ENCODE measurements at regions not wholly inside any gene's neighbourhood (a gene's known extent, or its start where the extent isn't known, plus 50 kb on each side); places are given as distances from the start of the nearest gene placed in this dataset.

DNA sequence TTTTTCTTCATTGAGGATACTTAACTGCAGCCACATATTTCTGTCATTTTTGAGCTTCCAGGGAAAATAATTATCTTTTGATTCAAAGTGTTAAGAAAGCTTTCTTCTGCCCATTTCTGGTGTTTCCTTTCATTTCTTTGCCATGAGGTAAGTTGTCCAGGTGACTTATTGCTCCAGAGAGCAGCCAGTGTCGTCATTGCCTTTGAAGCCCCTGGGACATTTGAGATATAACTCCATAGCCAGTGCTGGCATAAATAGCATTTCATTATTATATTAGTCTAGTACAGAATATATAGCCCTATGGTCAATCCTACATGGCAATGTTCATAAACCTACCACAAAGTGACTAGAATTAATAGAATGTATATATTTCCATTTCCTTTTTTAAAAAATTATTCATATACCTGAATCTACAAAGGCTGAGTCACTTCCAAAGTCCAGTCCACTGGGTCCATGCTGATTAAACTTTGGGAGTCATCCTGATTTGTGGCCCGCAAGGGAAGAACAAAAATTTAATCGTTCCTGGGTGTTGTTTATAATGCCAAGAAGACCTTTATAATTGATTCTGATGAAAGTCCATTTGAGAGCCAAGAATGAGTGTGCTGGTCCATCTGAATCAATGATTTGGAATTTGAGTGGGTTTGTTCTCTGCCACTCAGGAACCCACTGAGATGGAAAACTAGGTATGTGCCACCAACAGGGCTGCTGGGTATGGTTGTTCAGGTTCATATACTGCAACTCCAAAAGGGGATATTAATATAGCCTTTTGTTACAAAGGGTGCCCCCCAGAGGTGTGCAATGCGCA is 221.8 kb upstream of the PLXNA2 start:
- no peak overlapping the region for H3K9ac ChIP-seq (ENCODE audit: insufficient read depth, low read length, poor library complexity, severe bottlenecking)
- no peaks in the 10 kb centered on the region for H3K9me3 ChIP-seq (replicated peaks in 1 of 2; ENCODE audit: control insufficient read depth in 1 of 2, insufficient read depth in 1 of 2, low read length in 2 of 2)
- Mint-ChIP-seq H3K4me1 (no peaks in the 10 kb centered on the region), H3K4me3 (no peak overlapping the region), H3K9me3 (peaks cover 0 to 2% (median 0%) of the 10 kb centered on the region in 7 donors), H3K36me3 (no peaks in the 10 kb centered on the region), H3K27ac (no peak overlapping the region), H3K27me3 (ENCODE audit: low read depth in 3 of 3) (peaks cover 0 to 2% (median 2%) of the 10 kb centered on the region in 3 donors)
- H4K20me1 ChIP-seq (ENCODE audit: insufficient read depth, low read length): no peaks in the 10 kb centered on the region
- H3K4me1 ChIP-seq (ENCODE audit: control insufficient read depth in 1 of 2, insufficient read depth in 2 of 2, low read length in 2 of 2): no peaks in the 10 kb centered on the region
- H3K4me3 ChIP-seq (replicated peaks in 1 of 3; ENCODE audit: low read depth in 2 of 3, low read length in 3 of 3): no peak overlapping the region
- H3K27me3 ChIP-seq (ENCODE audit: control insufficient read depth in 2 of 2, insufficient read depth in 2 of 2, low read length in 2 of 2): no peaks in the 10 kb centered on the region
- no peak overlapping the region for H3K27ac ChIP-seq (ENCODE audit: low read depth in 1 of 2, low read length in 2 of 2)
- no peak for DNase-seq
- no peaks in the 10 kb centered on the region for H3K79me2 ChIP-seq (ENCODE audit: insufficient read depth, low read length)
- 98% methylated on average over 3 of the region's 4 CpGs for WGBS (ENCODE audit: insufficient coverage)
- TF ChIP-seq, protein P1, sequence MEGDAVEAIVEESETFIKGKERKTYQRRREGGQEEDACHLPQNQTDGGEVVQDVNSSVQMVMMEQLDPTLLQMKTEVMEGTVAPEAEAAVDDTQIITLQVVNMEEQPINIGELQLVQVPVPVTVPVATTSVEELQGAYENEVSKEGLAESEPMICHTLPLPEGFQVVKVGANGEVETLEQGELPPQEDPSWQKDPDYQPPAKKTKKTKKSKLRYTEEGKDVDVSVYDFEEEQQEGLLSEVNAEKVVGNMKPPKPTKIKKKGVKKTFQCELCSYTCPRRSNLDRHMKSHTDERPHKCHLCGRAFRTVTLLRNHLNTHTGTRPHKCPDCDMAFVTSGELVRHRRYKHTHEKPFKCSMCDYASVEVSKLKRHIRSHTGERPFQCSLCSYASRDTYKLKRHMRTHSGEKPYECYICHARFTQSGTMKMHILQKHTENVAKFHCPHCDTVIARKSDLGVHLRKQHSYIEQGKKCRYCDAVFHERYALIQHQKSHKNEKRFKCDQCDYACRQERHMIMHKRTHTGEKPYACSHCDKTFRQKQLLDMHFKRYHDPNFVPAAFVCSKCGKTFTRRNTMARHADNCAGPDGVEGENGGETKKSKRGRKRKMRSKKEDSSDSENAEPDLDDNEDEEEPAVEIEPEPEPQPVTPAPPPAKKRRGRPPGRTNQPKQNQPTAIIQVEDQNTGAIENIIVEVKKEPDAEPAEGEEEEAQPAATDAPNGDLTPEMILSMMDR (IDR thresholded peaks at IDR 0.05): no peak
- H3K4me2 ChIP-seq (replicated peaks; ENCODE audit: extremely low read depth, low read length, poor library complexity, severe bottlenecking): no peak overlapping the region
- intact Hi-C loops (cut with micrococcal nuclease): no loop called here
- no peaks in the 10 kb centered on the region for H3K36me3 ChIP-seq (replicated peaks in 1 of 2; ENCODE audit: control insufficient read depth in 1 of 2, insufficient read depth in 2 of 2, low read length in 2 of 2)
- H2AFZ ChIP-seq (ENCODE audit: insufficient read depth, low read depth, low read length, poor library complexity, severe bottlenecking): no peak overlapping the region

DNA sequence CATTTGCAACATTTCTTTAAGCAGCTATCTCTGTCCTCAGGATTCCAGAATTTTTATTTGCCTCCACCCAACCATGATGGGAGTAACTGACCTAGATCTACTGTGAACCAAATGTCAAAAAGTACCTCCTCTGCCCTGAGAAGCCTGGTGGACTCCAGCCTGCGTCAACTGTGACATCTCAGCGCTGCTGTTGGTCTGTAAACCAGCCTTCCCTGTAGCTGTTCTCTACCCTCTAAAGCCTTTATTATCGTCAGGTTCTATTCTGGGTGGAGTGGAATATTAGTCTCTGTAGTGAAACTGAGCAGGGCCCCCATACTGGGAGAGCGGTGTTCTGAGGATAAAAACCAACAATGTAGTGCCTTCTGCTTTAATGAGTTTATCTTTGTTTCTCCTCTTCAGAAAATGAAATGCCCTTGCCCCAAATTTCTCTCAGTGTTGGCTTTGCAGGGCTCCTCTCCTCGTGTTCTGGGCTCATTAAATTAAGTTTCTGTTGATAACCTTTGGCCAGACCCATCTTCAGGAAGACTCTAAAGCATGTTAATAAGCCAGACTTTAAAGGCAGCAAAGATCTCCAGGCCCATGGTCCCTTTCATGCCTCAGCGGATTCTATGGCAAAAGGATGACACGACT is 223.1 kb upstream of the PLXNA2 start:
- Histone ChIP-seq H3K36me3 (replicated peaks in 1 of 2; ENCODE audit: control insufficient read depth in 1 of 2, insufficient read depth in 2 of 2, low read length in 2 of 2) (no peaks in the 10 kb centered on the region), H4K20me1 (ENCODE audit: insufficient read depth, low read length) (no peaks in the 10 kb centered on the region), H3K27me3 (ENCODE audit: control insufficient read depth in 2 of 2, insufficient read depth in 2 of 2, low read length in 2 of 2) (no peaks in the 10 kb centered on the region), H3K4me1 (ENCODE audit: control insufficient read depth in 1 of 2, insufficient read depth in 2 of 2, low read length in 2 of 2) (no peaks in the 10 kb centered on the region), H2AFZ (ENCODE audit: insufficient read depth, low read depth, low read length, poor library complexity, severe bottlenecking) (no peak overlapping the region), H3K4me3 (replicated peaks in 1 of 3; ENCODE audit: low read depth in 2 of 3, low read length in 3 of 3) (no peak overlapping the region), H3K4me2 (replicated peaks; ENCODE audit: extremely low read depth, low read length, poor library complexity, severe bottlenecking) (no peak overlapping the region), H3K79me2 (ENCODE audit: insufficient read depth, low read length) (no peaks in the 10 kb centered on the region), H3K27ac (ENCODE audit: low read depth in 1 of 2, low read length in 2 of 2) (no peak overlapping the region), H3K9me3 (replicated peaks in 1 of 2; ENCODE audit: control insufficient read depth in 1 of 2, insufficient read depth in 1 of 2, low read length in 2 of 2) (no peaks in the 10 kb centered on the region), H3K9ac (ENCODE audit: insufficient read depth, low read length, poor library complexity, severe bottlenecking) (no peak overlapping the region)
- H3K27me3 Mint-ChIP-seq (ENCODE audit: low read depth in 3 of 3): peaks cover 0 to 2% (median 2%) of the 10 kb centered on the region in 3 donors
- 75% methylated on average over 1 of the region's 7 CpGs for WGBS (ENCODE audit: insufficient coverage)
- DNase-seq: no peak
- H3K9me3 Mint-ChIP-seq: peaks cover 0 to 2% (median 0%) of the 10 kb centered on the region in 7 donors
- no peaks in the 10 kb centered on the region for H3K36me3 Mint-ChIP-seq
- TF ChIP-seq, protein P1 (IDR thresholded peaks at IDR 0.05): no peak
- no peak overlapping the region for H3K27ac Mint-ChIP-seq
- intact Hi-C loops (cut with micrococcal nuclease): no loop called here
- no peaks in the 10 kb centered on the region for H3K4me1 Mint-ChIP-seq
- H3K4me3 Mint-ChIP-seq: no peak overlapping the region
